ENCODE measurements at regions not wholly inside any gene's neighbourhood (a gene's known extent, or its start where the extent isn't known, plus 50 kb on each side); places are given as distances from the start of the nearest gene placed in this dataset.
"Not testable (repeated sequence)": the region's sequence is repeated elsewhere in the genome, so short reads cannot be mapped to it uniquely, and the experiment has no call there.

- TF ChIP-seq, protein P1, sequence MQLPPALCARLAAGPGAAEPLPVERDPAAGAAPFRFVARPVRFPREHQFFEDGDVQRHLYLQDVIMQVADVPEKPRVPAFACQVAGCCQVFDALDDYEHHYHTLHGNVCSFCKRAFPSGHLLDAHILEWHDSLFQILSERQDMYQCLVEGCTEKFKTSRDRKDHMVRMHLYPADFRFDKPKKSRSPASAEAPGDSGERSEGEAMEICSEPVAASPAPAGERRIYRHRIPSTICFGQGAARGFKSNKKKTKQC (CRISPR knock-in tag; IDR thresholded peaks at IDR 0.05), result peak; percentile 55; the same call in 1 of the 2 replicates
- TF ChIP-seq MAFF (IDR thresholded peaks at IDR 0.05; ENCODE audit: low read length), result peak; percentile 45; the same call in 1 of the 2 replicates
- TF ChIP-seq BCOR (IDR thresholded peaks at IDR 0.05), result peak; percentile 72; the same call in 1 of the 2 replicates
- peak; percentile 48; the same call in 1 of the 2 replicates for TF ChIP-seq L3MBTL2 (IDR thresholded peaks at IDR 0.05)
- TF ChIP-seq RBM25 (IDR thresholded peaks at IDR 0.05; ENCODE audit: low read depth, low read length, severe bottlenecking), result peak; percentile 7
- 0 out of 4 replicates have a peak, but pooled peaks of 1 of the 2 experiments have one; percentile 11 for TF ChIP-seq CSDE1 (IDR thresholded peaks at IDR 0.05)
- TF ChIP-seq ATF1 (CRISPR knock-in tag; IDR thresholded peaks at IDR 0.05); MYC (CRISPR knock-in tag; IDR thresholded peaks at IDR 0.05; ENCODE audit: borderline replicate concordance, low read depth): not testable (repeated sequence)
- peak; percentile 32; the same call in 1 of the 2 replicates for TF ChIP-seq ATF1 (tag; IDR thresholded peaks at IDR 0.05)
- peak; percentile 88 for TF ChIP-seq ARID1B (IDR thresholded peaks at IDR 0.05)
- TF ChIP-seq MLX (CRISPR knock-in tag; conservative IDR thresholded peaks at IDR 0.05), result 0 out of 4 replicates have a peak, but pooled peaks of 1 of the 2 experiments have one; percentile 10
- peak; percentile 92 to 94 for TF ChIP-seq TRIM24 (IDR thresholded peaks at IDR 0.05)
- TF ChIP-seq MYC (IDR thresholded peaks at IDR 0.05; ENCODE audit: low read depth, low read length), result peak; percentile 55; the same call in 1 of the 2 replicates
- TF ChIP-seq ZBTB2 (IDR thresholded peaks at IDR 0.05), result peak; percentile 67; the same call in 1 of the 2 replicates
- TF ChIP-seq, protein P2, sequence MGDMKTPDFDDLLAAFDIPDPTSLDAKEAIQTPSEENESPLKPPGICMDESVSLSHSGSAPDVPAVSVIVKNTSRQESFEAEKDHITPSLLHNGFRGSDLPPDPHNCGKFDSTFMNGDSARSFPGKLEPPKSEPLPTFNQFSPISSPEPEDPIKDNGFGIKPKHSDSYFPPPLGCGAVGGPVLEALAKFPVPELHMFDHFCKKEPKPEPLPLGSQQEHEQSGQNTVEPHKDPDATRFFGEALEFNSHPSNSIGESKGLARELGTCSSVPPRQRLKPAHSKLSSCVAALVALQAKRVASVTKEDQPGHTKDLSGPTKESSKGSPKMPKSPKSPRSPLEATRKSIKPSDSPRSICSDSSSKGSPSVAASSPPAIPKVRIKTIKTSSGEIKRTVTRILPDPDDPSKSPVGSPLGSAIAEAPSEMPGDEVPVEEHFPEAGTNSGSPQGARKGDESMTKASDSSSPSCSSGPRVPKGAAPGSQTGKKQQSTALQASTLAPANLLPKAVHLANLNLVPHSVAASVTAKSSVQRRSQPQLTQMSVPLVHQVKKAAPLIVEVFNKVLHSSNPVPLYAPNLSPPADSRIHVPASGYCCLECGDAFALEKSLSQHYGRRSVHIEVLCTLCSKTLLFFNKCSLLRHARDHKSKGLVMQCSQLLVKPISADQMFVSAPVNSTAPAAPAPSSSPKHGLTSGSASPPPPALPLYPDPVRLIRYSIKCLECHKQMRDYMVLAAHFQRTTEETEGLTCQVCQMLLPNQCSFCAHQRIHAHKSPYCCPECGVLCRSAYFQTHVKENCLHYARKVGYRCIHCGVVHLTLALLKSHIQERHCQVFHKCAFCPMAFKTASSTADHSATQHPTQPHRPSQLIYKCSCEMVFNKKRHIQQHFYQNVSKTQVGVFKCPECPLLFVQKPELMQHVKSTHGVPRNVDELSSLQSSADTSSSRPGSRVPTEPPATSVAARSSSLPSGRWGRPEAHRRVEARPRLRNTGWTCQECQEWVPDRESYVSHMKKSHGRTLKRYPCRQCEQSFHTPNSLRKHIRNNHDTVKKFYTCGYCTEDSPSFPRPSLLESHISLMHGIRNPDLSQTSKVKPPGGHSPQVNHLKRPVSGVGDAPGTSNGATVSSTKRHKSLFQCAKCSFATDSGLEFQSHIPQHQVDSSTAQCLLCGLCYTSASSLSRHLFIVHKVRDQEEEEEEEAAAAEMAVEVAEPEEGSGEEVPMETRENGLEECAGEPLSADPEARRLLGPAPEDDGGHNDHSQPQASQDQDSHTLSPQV (IDR thresholded peaks at IDR 0.05), result peak; percentile 94
- TF ChIP-seq STAT5A (IDR thresholded peaks at IDR 0.05; ENCODE audit: borderline replicate concordance, low read length), result 0 out of 2 replicates have a peak, but pooled peaks have one; percentile 17
- TF ChIP-seq SOX6 (IDR thresholded peaks at IDR 0.05), result peak; percentile 92
These were observed 74.1 kb upstream of the METTL9 start (continued) for GRCh38 chr16:21525029-21525895.
